ENCODE measurements at regions not wholly inside any gene's neighbourhood (a gene's known extent, or its start where the extent isn't known, plus 50 kb on each side); places are given as distances from the start of the nearest gene placed in this dataset.
A peak's percentile ranks its signal among the peaks of the same experiment; 100 is the strongest.

GRCh38 chr1:70674941-70675685, 264.0 kb downstream of the CTH start:
- no peak overlapping the region for H3K27ac Mint-ChIP-seq
- intact Hi-C loops (cut with DNase I, micrococcal nuclease): no loop called here
- no peak overlapping the region for H3K4me3 Mint-ChIP-seq
- no peaks in the 10 kb centered on the region for H3K4me1 Mint-ChIP-seq
- DNase-seq: no peak
- H3K27me3 Mint-ChIP-seq: peaks cover 3% of the 10 kb centered on the region
- no peaks in the 10 kb centered on the region for H3K9me3 Mint-ChIP-seq (ENCODE audit: low read depth)
- CTCF ChIA-PET: interaction anchor here (0.7 to 2.7 kb wide), 2 partner anchors 11 to 964 kb away, joined by 3 to 19 read pairs; no protein-coding TSS in a partner anchor
- H3K36me3 Mint-ChIP-seq (ENCODE audit: low read depth): no peaks in the 10 kb centered on the region
- no peak for ATAC-seq
- POLR2A ChIA-PET: no interaction called here

- intact Hi-C loops (cut with DNase I, micrococcal nuclease): no loop called here
- DNase-seq (no peak), ATAC-seq (no peak)
- POLR2A ChIA-PET: no interaction called here
- Mint-ChIP-seq H3K27me3 (peaks cover 3% of the 10 kb centered on the region), H3K36me3 (ENCODE audit: low read depth) (no peaks in the 10 kb centered on the region), H3K27ac (no peak overlapping the region), H3K4me1 (no peaks in the 10 kb centered on the region), H3K4me3 (no peak overlapping the region), H3K9me3 (ENCODE audit: low read depth) (no peaks in the 10 kb centered on the region)
- CTCF ChIA-PET: interaction anchor here (0.7 to 2.7 kb wide), 2 partner anchors 10 to 963 kb away, joined by 3 to 19 read pairs; no protein-coding TSS in a partner anchor
These were observed 264.7 kb downstream of the CTH start for GRCh38 chr1:70675737-70676156.

GRCh38 chr1:70685300-70686286, 274.5 kb downstream of the CTH start:
- DNase-seq (peak; percentile 61), ATAC-seq (peak; percentile 80)
- H3K36me3 Mint-ChIP-seq (ENCODE audit: low read depth): no peaks in the 10 kb centered on the region
- H3K4me1 Mint-ChIP-seq: no peaks in the 10 kb centered on the region
- H3K27ac Mint-ChIP-seq: no peak overlapping the region
- no peaks in the 10 kb centered on the region for H3K9me3 Mint-ChIP-seq (ENCODE audit: low read depth)
- no peak overlapping the region for H3K4me3 Mint-ChIP-seq
- POLR2A ChIA-PET: no interaction called here
- intact Hi-C loops (cut with DNase I, micrococcal nuclease): loop anchor here (1.0 kb wide), 1 partner anchor 365 kb away; no protein-coding TSS in a partner anchor
- CTCF ChIA-PET: interaction anchor here (0.6 to 4.1 kb wide), 7 partner anchors 11 to 364 kb away, joined by 3 to 19 read pairs (median 7); partner anchors contain the start of gene PTGER3
- peaks cover 4% of the 10 kb centered on the region for H3K27me3 Mint-ChIP-seq

- no peaks in the 10 kb centered on the region for H3K9me3 Mint-ChIP-seq (ENCODE audit: low read depth)
- no peak overlapping the region for H3K4me3 Mint-ChIP-seq
- ATAC-seq (no peak), DNase-seq (no peak)
- intact Hi-C loops (cut with DNase I, micrococcal nuclease): no loop called here
- CTCF ChIA-PET: no interaction called here
- no peaks in the 10 kb centered on the region for H3K36me3 Mint-ChIP-seq (ENCODE audit: low read depth)
- no peak overlapping the region for H3K27ac Mint-ChIP-seq
- H3K27me3 Mint-ChIP-seq: peaks cover under 1% of the 10 kb centered on the region
- POLR2A ChIA-PET: no interaction called here
- no peaks in the 10 kb centered on the region for H3K4me1 Mint-ChIP-seq
These were observed 277.5 kb downstream of the CTH start for GRCh38 chr1:70688580-70688979.

GRCh38 chr1:70706381-70707037, 295.4 kb downstream of the CTH start:
- Mint-ChIP-seq H3K4me3 (no peak overlapping the region), H3K27ac (no peak overlapping the region), H3K27me3 (peaks cover 12% of the 10 kb centered on the region), H3K4me1 (no peaks in the 10 kb centered on the region), H3K9me3 (ENCODE audit: low read depth) (peaks cover 10% of the 10 kb centered on the region), H3K36me3 (ENCODE audit: low read depth) (no peaks in the 10 kb centered on the region)
- no peak for ATAC-seq
- CTCF ChIA-PET: no interaction called here
- no peak for DNase-seq
- intact Hi-C loops (cut with DNase I, micrococcal nuclease): no loop called here
- POLR2A ChIA-PET: no interaction called here

- intact Hi-C loops (cut with DNase I, micrococcal nuclease): no loop called here
- ATAC-seq (no peak), DNase-seq (no peak)
- H3K27me3 Mint-ChIP-seq: peaks cover 12% of the 10 kb centered on the region
- ChIA-PET CTCF (no interaction called here), POLR2A (no interaction called here)
- H3K4me3 Mint-ChIP-seq: no peak overlapping the region
- no peaks in the 10 kb centered on the region for H3K36me3 Mint-ChIP-seq (ENCODE audit: low read depth)
- H3K27ac Mint-ChIP-seq: no peak overlapping the region
- H3K9me3 Mint-ChIP-seq (ENCODE audit: low read depth): peaks cover 10% of the 10 kb centered on the region
- no peaks in the 10 kb centered on the region for H3K4me1 Mint-ChIP-seq
These were observed 296.1 kb downstream of the CTH start for GRCh38 chr1:70707214-70707613.

- Mint-ChIP-seq H3K36me3 (ENCODE audit: low read depth) (no peaks in the 10 kb centered on the region), H3K9me3 (ENCODE audit: low read depth) (peaks cover 3% of the 10 kb centered on the region), H3K4me3 (no peak overlapping the region), H3K27ac (no peak overlapping the region), H3K27me3 (no peaks in the 10 kb centered on the region), H3K4me1 (no peaks in the 10 kb centered on the region)
- CTCF ChIA-PET: interaction anchor here (0.6 kb wide), 1 partner anchor 30 kb away, joined by 3 read pairs; no protein-coding TSS in a partner anchor
- DNase-seq (no peak), ATAC-seq (no peak)
- intact Hi-C loops (cut with DNase I, micrococcal nuclease): no loop called here
- POLR2A ChIA-PET: no interaction called here
These were observed 303.1 kb downstream of the CTH start for GRCh38 chr1:70714149-70714548.

- no peaks in the 10 kb centered on the region for H3K27me3 Mint-ChIP-seq
- intact Hi-C loops (cut with DNase I, micrococcal nuclease): no loop called here
- peaks cover 3% of the 10 kb centered on the region for H3K9me3 Mint-ChIP-seq (ENCODE audit: low read depth)
- H3K4me3 Mint-ChIP-seq: no peak overlapping the region
- DNase-seq (no peak), ATAC-seq (no peak)
- H3K4me1 Mint-ChIP-seq: no peaks in the 10 kb centered on the region
- H3K27ac Mint-ChIP-seq: no peak overlapping the region
- ChIA-PET CTCF (no interaction called here), POLR2A (no interaction called here)
- no peaks in the 10 kb centered on the region for H3K36me3 Mint-ChIP-seq (ENCODE audit: low read depth)
These were observed 306.1 kb downstream of the CTH start for GRCh38 chr1:70717211-70717610.

- Mint-ChIP-seq H3K4me1 (no peaks in the 10 kb centered on the region), H3K27ac (no peak overlapping the region), H3K36me3 (ENCODE audit: low read depth) (no peaks in the 10 kb centered on the region), H3K9me3 (ENCODE audit: low read depth) (peaks cover 3% of the 10 kb centered on the region), H3K4me3 (no peak overlapping the region), H3K27me3 (no peaks in the 10 kb centered on the region)
- no peak for DNase-seq
- CTCF ChIA-PET: no interaction called here
- intact Hi-C loops (cut with DNase I, micrococcal nuclease): no loop called here
- POLR2A ChIA-PET: no interaction called here
- ATAC-seq: no peak
These were observed 306.6 kb downstream of the CTH start for GRCh38 chr1:70717656-70718055.

- no peaks in the 10 kb centered on the region for H3K4me1 Mint-ChIP-seq
- ATAC-seq (no peak), DNase-seq (no peak)
- H3K27ac Mint-ChIP-seq: no peak overlapping the region
- H3K27me3 Mint-ChIP-seq: no peaks in the 10 kb centered on the region
- ChIA-PET POLR2A (no interaction called here), CTCF (no interaction called here)
- H3K9me3 Mint-ChIP-seq (ENCODE audit: low read depth): peaks cover 3% of the 10 kb centered on the region
- H3K36me3 Mint-ChIP-seq (ENCODE audit: low read depth): no peaks in the 10 kb centered on the region
- intact Hi-C loops (cut with DNase I, micrococcal nuclease): no loop called here
- H3K4me3 Mint-ChIP-seq: no peak overlapping the region
These were observed 307.1 kb downstream of the CTH start for GRCh38 chr1:70718086-70718630.

- Mint-ChIP-seq H3K36me3 (ENCODE audit: low read depth) (no peaks in the 10 kb centered on the region), H3K4me1 (no peaks in the 10 kb centered on the region), H3K4me3 (no peak overlapping the region), H3K9me3 (ENCODE audit: low read depth) (peaks cover 3% of the 10 kb centered on the region), H3K27me3 (no peaks in the 10 kb centered on the region), H3K27ac (no peak overlapping the region)
- no peak for ATAC-seq
- POLR2A ChIA-PET: no interaction called here
- CTCF ChIA-PET: no interaction called here
- DNase-seq: no peak
- intact Hi-C loops (cut with DNase I, micrococcal nuclease): no loop called here
These were observed 308.1 kb downstream of the CTH start for GRCh38 chr1:70719154-70719553.
